ENCODE measurements at regions not wholly inside any gene's neighbourhood (a gene's known extent, or its start where the extent isn't known, plus 50 kb on each side); places are given as distances from the start of the nearest gene placed in this dataset.

DNA sequence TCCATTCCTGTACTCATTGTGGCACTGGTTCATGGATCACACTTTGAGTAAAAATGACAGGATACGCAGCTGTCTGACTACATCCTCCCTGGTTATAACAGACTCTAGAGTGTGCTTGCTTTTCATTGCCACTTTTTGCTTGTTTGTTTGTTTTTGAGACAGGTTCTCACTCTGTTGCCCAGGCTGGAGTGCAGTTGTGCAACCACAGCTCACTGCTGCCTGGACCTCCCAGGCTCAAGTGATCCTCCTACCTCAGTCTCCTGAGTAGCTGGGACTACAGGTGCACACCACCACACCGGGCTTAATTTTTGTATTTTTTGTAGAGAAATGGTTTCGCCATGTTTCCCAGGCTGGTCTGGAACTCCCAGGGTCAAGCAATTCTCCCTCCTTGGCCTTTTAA is 89.3 kb upstream of the ROBO2 start:
- TF ChIP-seq, protein P1, sequence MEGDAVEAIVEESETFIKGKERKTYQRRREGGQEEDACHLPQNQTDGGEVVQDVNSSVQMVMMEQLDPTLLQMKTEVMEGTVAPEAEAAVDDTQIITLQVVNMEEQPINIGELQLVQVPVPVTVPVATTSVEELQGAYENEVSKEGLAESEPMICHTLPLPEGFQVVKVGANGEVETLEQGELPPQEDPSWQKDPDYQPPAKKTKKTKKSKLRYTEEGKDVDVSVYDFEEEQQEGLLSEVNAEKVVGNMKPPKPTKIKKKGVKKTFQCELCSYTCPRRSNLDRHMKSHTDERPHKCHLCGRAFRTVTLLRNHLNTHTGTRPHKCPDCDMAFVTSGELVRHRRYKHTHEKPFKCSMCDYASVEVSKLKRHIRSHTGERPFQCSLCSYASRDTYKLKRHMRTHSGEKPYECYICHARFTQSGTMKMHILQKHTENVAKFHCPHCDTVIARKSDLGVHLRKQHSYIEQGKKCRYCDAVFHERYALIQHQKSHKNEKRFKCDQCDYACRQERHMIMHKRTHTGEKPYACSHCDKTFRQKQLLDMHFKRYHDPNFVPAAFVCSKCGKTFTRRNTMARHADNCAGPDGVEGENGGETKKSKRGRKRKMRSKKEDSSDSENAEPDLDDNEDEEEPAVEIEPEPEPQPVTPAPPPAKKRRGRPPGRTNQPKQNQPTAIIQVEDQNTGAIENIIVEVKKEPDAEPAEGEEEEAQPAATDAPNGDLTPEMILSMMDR (IDR thresholded peaks at IDR 0.05; ENCODE audit: low read depth, low read length, missing control alignments), result no peak
- DNase-seq (ENCODE audit: extremely low read depth, low read depth), result no peak
- H3K4me3 ChIP-seq (replicated peaks; ENCODE audit: low read depth, low read length), result no peak overlapping the region

GRCh38 chr3:76954412-76954811 is 85.5 kb upstream of the ROBO2 start:
- TF ChIP-seq, protein P1 (IDR thresholded peaks at IDR 0.05; ENCODE audit: low read depth, low read length, missing control alignments), result no peak
- H3K4me3 ChIP-seq (replicated peaks; ENCODE audit: low read depth, low read length), result no peak overlapping the region
- DNase-seq (ENCODE audit: extremely low read depth, low read depth), result no peak

- no peak overlapping the region for H3K4me3 ChIP-seq (replicated peaks; ENCODE audit: low read depth, low read length)
- no peak for DNase-seq (ENCODE audit: extremely low read depth, low read depth)
- TF ChIP-seq, protein P1 (IDR thresholded peaks at IDR 0.05; ENCODE audit: low read depth, low read length, missing control alignments), result no peak
These were observed 81.6 kb upstream of the ROBO2 start for GRCh38 chr3:76958274-76958673.

DNA sequence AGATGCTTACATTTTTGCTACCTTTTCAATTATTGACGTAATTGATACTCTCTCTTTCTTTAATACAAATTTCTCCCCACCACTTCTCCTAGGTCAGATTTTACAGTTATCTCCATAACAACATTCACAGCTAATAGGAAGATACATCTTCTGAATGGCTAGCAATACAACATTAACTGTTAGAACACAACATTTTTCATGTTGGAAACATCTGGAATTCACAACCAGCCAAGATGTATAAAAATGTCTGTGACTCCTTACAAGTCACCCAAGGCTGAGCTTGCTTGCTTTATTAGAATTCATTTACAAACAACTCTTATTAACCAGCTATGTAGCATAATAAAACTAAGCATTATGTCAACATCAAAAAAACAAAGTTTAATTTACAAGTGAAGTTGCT is 81.0 kb upstream of the ROBO2 start:
- TF ChIP-seq, protein P1 (IDR thresholded peaks at IDR 0.05; ENCODE audit: low read depth, low read length, missing control alignments), result no peak
- H3K4me3 ChIP-seq (replicated peaks; ENCODE audit: low read depth, low read length), result no peak overlapping the region
- DNase-seq (ENCODE audit: extremely low read depth, low read depth), result no peak

DNA sequence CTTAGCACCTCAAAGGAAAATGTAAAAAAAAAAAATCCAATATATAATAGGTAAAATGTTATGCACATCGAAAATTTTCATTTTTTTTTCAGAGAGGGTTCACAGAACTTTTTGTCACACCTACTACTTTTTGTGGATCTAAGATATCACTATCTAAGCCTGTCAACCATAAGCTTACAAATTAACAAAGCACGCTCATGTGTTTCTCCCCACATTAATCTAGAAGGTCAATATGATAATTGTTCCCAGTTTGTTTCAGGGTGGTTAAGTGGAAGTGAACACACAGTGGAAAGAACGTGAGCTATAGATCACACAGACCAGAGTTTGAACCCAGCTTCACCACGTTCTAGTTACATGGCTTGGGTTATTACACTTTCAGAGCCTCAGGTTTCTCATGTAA is 78.6 kb upstream of the ROBO2 start:
- H3K4me3 ChIP-seq (replicated peaks; ENCODE audit: low read depth, low read length), result no peak overlapping the region
- TF ChIP-seq, protein P1 (IDR thresholded peaks at IDR 0.05; ENCODE audit: low read depth, low read length, missing control alignments), result no peak
- no peak for DNase-seq (ENCODE audit: extremely low read depth, low read depth)

GRCh38 chr3:76965122-76965725 is 74.7 kb upstream of the ROBO2 start:
- DNase-seq (ENCODE audit: extremely low read depth, low read depth), result no peak
- H3K4me3 ChIP-seq (replicated peaks; ENCODE audit: low read depth, low read length), result no peak overlapping the region
- TF ChIP-seq, protein P1 (IDR thresholded peaks at IDR 0.05; ENCODE audit: low read depth, low read length, missing control alignments), result no peak

DNA sequence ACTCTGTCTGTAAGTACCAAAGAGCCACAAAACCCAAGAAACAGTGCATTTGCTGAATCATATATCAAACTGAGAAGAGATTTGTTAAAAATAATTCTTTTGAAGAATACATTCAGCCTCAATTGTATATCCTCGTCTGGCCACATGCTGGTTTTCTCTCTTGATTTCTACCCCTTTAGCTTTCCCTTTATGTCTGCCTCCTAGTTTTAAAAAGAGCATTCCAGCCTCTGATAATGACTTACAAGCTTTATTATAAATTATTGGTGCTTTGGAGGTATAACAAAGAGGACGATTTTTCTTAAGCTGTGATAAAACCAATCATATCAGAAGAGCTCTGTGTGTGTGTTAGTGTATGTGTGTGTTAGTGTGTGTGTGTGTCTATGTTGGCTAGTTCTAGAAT is 70.4 kb upstream of the ROBO2 start:
- TF ChIP-seq, protein P1 (IDR thresholded peaks at IDR 0.05; ENCODE audit: low read depth, low read length, missing control alignments), result no peak
- DNase-seq (ENCODE audit: extremely low read depth, low read depth), result no peak
- no peak overlapping the region for H3K4me3 ChIP-seq (replicated peaks; ENCODE audit: low read depth, low read length)
